ENCODE measurements at regions not wholly inside any gene's neighbourhood (a gene's known extent, or its start where the extent isn't known, plus 50 kb on each side); places are given as distances from the start of the nearest gene placed in this dataset.

- no peak for DNase-seq
Observed at GRCh38 chr2:33791625-33792024, 192.5 kb upstream of the FAM98A start.

GRCh38 chr2:33788044-33788443, 188.9 kb upstream of the FAM98A start:
- DNase-seq = no peak

GRCh38 chr2:33786881-33787280, 187.8 kb upstream of the FAM98A start:
- DNase-seq = no peak

- DNase-seq = no peak
Observed at GRCh38 chr2:33785201-33786106, 186.4 kb upstream of the FAM98A start.

- no peak for DNase-seq
Observed at GRCh38 chr2:33784488-33784887, 185.4 kb upstream of the FAM98A start.

- DNase-seq = no peak
Observed at GRCh38 chr2:33782395-33783230, 183.5 kb upstream of the FAM98A start.

- no peak for DNase-seq
Observed at GRCh38 chr2:33777786-33778185, 178.7 kb upstream of the FAM98A start.

- no peak for DNase-seq
Observed at GRCh38 chr2:33775306-33775705, 176.2 kb upstream of the FAM98A start.

- DNase-seq = no peak
Observed at GRCh38 chr2:33770023-33770422, 170.9 kb upstream of the FAM98A start.

GRCh38 chr2:33766175-33766574, 167.1 kb upstream of the FAM98A start:
- no peak for DNase-seq

- peak in 2 of 3 experiments; percentile 6 to 43 for DNase-seq
Observed at GRCh38 chr2:33765122-33765521, 166.0 kb upstream of the FAM98A start.

GRCh38 chr2:33764551-33764950, 165.5 kb upstream of the FAM98A start:
- no peak for DNase-seq

GRCh38 chr2:33763671-33764310, 164.7 kb upstream of the FAM98A start:
- no peak for DNase-seq

- no peak for DNase-seq
Observed at GRCh38 chr2:33762636-33763035, 163.5 kb upstream of the FAM98A start.

- no peak for DNase-seq
Observed at GRCh38 chr2:33746208-33746800, 147.2 kb upstream of the FAM98A start.

GRCh38 chr2:33735096-33735495, 136.0 kb upstream of the FAM98A start:
- DNase-seq = no peak

- no peak for DNase-seq
Observed at GRCh38 chr2:33730804-33731203, 131.7 kb upstream of the FAM98A start.

GRCh38 chr2:33730193-33730592, 131.1 kb upstream of the FAM98A start:
- DNase-seq = no peak

GRCh38 chr2:33729353-33729752, 130.3 kb upstream of the FAM98A start:
- no peak for DNase-seq

- DNase-seq = no peak
Observed at GRCh38 chr2:33728106-33728505, 129.0 kb upstream of the FAM98A start.

GRCh38 chr2:33727361-33728032, 128.4 kb upstream of the FAM98A start:
- DNase-seq = no peak

- no peak for DNase-seq
Observed at GRCh38 chr2:33726415-33726814, 127.3 kb upstream of the FAM98A start.

Data from NCI-H1417 (cell line).